ENCODE measurements at regions not wholly inside any gene's neighbourhood (a gene's known extent, or its start where the extent isn't known, plus 50 kb on each side); places are given as distances from the start of the nearest gene placed in this dataset.

DNA sequence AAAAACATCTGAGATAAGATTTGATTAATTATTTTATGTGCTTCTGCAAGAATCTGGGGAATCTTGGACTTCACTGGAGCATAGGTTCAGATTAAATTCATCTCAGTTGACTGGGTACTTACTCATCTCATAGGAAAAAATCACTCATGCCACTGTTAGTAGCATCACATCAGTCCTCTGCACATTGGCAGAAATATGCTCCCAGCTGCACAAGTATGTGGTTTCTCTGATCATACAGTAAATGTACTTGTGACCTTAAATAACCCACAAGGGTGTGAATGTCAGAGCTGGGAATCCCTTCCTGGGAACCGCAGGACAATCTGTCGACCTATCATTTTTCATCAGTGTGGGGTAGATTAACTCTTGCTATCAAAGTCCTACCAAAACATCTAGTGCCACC, 203.7 kb upstream of the SLC24A2 start:
- TF ChIP-seq CEBPB (IDR thresholded peaks at IDR 0.05) (no peak), EP300 (IDR thresholded peaks at IDR 0.05) (no peak), EHF (CRISPR knock-in tag; IDR thresholded peaks at IDR 0.05) (no peak), POLR2A (IDR thresholded peaks at IDR 0.05; ENCODE audit: low read length) (no peak), MAFK (IDR thresholded peaks at IDR 0.05; ENCODE audit: partially characterized antibody) (no peak)
